ENCODE measurements at regions not wholly inside any gene's neighbourhood (a gene's known extent, or its start where the extent isn't known, plus 50 kb on each side); places are given as distances from the start of the nearest gene placed in this dataset.

DNA sequence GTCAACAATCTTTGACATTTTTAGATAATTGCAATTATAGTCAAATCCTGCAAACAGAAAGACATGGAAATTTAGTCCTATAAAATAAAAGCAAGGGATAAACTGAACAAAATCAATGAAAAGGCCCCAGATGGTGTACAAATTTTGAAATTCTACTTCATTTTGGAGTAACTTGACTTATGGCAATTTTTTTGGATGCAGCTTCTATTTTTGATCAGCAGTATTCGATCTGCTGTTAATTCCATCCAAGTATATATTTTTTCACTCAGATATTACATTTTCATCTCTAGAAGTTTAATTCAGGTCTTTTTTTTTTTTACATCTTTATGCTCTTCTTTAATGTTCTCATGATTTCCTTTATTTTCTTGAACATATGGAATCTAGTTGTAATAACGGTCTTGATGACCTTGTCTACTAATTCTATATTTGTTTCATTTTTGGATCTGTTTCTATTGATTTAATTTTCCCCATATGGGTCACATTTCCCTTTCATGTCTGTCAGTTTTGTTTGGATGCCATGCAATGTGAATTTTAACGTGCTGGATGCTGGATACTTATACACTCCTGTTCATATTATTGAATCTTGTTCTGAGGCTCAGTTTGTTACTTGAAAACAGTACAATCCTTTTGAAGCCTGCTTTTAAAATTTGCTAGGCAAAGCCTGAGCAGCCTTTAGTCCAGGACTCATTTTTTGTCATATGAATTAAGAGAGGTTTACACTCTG, 164.3 kb upstream of the FAM3C start:
- TF ChIP-seq POLR2A (IDR thresholded peaks at IDR 0.05) (no peak), EP300 (IDR thresholded peaks at IDR 0.05; ENCODE audit: low read depth) (no peak)
- TF ChIP-seq, protein P1, sequence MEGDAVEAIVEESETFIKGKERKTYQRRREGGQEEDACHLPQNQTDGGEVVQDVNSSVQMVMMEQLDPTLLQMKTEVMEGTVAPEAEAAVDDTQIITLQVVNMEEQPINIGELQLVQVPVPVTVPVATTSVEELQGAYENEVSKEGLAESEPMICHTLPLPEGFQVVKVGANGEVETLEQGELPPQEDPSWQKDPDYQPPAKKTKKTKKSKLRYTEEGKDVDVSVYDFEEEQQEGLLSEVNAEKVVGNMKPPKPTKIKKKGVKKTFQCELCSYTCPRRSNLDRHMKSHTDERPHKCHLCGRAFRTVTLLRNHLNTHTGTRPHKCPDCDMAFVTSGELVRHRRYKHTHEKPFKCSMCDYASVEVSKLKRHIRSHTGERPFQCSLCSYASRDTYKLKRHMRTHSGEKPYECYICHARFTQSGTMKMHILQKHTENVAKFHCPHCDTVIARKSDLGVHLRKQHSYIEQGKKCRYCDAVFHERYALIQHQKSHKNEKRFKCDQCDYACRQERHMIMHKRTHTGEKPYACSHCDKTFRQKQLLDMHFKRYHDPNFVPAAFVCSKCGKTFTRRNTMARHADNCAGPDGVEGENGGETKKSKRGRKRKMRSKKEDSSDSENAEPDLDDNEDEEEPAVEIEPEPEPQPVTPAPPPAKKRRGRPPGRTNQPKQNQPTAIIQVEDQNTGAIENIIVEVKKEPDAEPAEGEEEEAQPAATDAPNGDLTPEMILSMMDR (IDR thresholded peaks at IDR 0.05), result no peak

Data from transverse colon (tissue), 3 donors.